ENCODE measurements at regions not wholly inside any gene's neighbourhood (a gene's known extent, or its start where the extent isn't known, plus 50 kb on each side); places are given as distances from the start of the nearest gene placed in this dataset.

- TF ChIP-seq CTCF (IDR thresholded peaks at IDR 0.05) (no peak), POLR2A (IDR thresholded peaks at IDR 0.05) (no peak)
Observed at GRCh38 chr2:123777116-123777515, 248.0 kb upstream of the CNTNAP5 start.

Data from right lobe of liver (tissue), 4 donors.